NCI-H2029 (cell line): ENCODE measurements at regions not wholly inside any gene's neighbourhood (a gene's known extent, or its start where the extent isn't known, plus 50 kb on each side); places are given as distances from the start of the nearest gene placed in this dataset.
"Not testable (repeated sequence)": the region's sequence is repeated elsewhere in the genome, so short reads cannot be mapped to it uniquely, and the experiment has no call there.

Experiments used
- DNase-seq: peaks from one replicate; lab custom pipeline; 2025; lab: John Stamatoyannopoulos, UW

DNA sequence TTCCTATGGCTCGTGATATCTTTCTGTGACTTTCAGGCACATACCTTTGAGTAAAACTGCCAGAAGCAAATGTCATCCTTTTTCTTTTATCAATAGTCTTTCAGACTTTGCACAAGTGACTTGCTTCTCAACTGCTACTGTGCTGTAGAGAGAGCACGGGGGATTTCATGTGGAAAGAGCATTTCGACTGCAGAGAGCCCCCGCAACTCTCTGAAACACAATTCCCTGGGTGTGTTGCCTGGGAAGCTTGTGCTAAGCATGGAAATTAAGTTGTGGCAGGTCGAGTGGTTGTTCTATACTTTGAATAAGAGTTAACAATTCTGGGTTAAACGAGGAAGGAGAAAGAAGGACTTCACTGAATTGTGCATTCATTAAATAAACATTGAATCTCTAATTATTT, 659.1 kb downstream of the TDRD15 start:
- no peak for DNase-seq

DNA sequence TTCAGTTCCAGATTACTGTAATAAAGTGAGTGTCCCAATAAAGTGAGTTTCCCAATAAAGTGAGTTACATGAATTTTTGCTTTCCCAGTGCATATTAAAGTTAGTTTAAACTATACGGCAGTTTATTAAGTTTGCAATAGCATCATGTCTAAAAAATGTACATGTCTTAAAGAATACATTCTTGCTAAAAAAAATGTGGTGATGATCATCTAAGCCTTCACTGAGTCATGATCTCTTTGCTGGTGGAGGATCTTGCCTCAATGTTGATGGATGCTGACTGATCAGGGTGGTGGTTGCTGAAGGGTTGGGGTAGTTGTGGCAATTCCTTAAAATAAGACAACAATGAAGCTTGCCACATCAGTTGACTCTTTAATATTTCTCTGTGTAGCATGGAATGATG, 664.2 kb downstream of the TDRD15 start:
- no peak for DNase-seq

DNA sequence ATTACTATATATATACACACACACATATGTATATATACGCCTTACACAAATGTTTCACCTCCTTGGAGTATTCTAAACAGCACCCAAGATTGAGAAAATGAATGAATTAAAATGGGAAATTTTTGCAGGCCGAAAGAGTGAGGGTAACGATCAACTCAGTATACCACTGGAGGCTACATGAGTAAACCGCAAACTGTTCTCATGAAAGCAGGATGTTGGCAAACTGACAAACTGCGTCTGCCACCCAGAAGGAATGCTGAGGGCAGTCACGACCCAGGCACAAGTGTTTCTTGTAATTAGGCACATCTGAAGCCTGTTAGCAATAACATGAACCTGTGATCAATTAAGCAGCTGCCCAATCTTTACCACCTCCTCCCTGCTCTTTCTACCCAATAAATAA, 666.5 kb downstream of the TDRD15 start:
- not testable (repeated sequence) for DNase-seq

DNA sequence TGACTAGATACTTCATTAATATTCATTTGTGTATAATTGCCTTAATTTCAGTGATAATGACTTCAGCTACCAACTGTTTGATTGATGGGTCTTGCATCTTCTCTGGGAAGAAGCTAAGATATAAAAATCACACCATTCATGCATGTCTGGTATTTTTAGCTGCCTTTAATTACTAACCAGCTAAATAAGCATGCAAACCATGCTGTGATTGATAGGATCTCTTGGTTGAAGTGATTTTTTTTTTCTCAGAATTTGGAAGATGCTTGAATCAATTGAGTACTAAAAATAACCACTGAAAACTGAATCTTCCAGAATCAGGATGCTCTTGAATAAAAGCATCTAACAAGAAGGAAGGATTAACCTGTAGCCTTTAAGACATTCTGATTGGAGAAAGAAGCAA, 668.8 kb downstream of the TDRD15 start:
- no peak for DNase-seq

DNA sequence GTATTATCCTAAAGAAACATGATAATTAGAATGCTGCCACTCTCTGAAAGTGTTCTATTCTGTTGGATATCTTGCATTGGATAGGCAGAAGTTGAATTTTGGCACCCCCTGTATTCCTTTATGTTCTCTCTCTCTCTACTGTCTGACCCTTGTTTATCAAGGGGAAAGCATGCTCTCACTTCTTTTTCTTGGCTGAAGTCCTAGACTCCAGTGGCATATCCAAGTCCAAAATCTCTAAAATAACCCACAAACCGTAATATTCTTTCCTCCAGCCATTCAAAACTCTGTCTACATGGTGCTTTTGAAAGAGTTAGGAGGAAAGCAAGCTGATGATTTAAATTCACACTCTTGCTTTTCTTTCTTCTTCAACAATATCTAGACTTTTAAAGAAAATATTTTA, 669.7 kb downstream of the TDRD15 start:
- DNase-seq = no peak

DNA sequence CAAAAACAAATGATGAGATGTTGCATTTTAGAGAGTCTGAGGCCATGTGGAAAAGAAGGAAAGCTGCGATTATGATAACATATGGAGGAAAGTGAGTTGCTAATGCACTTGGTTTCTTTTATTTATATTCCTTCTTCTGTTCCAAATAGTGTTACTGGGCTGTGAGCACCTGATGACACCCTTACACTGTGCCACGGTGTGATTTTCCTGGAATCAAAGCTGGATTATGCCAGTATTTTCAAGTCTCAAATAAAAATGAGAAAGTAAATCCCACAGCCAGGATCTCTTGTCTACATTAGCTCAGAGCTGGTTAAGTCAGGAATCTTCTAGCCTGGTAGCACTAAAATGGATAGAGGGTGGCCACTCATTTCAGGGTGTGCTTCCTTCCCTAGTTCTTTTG, 670.8 kb downstream of the TDRD15 start:
- no peak for DNase-seq

DNA sequence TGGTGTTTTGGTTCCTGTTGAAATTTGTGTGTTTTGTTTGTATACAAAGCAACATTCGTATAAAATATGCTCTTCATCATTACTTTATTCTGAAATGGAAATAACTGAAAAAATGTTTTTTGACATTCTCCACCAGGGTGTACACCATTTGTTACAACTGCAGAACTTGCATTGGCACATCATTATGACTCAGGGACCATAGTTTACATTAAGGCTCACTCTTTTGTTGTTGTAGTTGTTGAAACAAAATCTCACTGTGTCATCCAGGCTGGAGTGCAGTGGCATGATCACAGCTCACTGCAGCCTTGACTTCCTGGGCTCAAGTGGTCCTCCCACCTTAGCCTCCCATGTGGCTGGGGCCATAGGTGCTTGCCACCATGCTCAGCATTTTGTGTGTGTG, 676.6 kb downstream of the TDRD15 start:
- DNase-seq = no peak

DNA sequence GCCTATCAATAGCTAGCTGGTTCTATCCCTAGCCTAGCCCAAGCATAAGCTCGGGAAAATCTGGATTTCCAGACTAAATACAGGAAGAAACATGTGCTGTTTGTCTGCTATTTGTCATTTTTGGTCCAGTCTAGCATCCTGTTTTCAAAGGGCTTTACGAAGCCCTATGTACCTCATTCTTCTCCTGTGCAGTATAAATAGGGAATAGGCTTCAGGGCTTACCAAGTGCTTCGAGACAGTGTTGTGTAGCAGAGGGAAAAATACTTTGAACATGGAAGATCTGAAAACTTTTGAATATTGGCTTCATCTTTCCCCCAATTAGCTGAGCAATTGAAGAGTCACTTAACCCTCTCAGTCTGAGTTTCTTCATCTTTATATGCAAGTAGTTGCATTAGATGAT, 679.8 kb downstream of the TDRD15 start:
- DNase-seq = no peak

DNA sequence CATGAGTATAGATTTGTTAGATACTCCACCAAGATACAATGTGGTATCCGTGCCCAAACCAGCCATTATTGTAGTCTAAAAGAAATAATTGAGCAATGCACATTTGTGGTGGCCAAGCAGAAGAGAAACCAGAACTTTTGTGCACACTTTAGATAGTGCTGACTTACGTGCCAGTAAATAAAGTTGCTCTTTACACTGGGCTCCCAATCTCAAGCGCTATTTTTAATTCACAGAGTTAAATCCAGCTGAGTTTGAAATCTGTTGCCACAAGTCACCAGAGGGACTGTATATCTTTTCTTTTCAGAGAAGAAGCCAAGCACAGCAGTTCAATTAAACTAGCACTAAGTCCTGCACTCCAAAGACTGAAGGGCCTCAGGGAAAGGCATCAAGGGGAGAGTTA, 680.4 kb downstream of the TDRD15 start:
- no peak for DNase-seq

DNA sequence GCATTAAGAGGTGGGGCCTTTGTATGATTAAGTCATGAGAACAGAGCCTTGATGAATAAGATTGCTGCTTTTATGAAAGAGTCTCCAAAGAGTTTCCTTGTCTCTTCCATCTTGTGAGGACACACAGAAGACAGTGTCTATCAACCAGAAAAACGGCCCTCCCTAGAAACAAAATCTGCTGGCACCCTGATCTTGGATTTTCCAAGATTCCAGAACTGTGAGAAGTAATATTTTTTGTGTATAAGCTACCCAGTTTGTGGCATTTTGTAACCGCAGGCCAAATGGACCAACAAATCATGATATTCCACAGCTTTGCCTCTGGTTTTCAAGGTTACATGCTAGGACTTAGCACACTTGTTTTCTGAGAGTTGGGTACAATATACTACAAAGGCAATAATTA, 687.8 kb downstream of the TDRD15 start:
- no peak for DNase-seq

DNA sequence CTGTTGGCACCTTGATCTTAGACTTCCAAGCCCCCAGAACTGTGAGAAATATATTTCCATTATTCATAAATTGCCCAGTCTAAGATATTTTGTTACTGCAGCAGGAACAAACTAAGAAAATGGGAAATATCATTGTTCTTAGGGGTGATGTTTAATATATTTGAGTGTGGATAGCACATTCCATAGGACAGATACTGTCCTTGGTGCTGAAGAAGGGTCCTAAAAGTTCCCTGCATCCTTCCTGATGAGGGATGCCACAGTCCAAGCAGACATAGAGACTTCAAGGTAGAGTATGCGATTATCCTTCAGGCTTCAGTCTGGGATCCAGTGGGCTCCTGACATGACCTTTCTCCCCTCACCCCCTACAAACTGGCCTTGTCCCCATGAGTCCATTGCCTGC, 689.0 kb downstream of the TDRD15 start:
- DNase-seq = no peak

DNA sequence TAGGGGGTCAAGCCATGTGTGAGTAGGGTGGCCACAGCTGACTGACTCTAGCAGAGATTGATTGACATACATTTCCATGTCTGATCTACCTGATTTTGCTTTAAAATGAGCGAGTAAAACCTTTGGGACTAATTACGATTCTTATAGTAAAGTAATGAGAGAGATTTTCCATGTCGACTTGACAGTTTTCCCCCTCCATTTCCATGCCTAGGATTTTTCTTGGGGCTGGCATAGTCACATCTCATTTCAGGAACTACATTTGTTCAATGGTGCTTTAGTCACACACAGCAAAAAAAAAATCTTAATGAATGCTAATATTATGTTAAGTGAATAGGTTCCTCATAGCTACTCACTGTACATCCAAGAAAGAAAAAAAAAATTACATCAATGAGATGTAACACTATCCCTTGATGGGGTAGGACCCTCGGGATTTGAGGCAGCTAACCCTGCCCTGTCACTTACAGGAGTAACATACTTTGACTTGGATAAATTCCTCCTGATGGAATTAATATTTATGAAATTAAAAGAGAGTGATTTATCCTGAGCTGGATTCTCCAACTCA, 690.9 kb downstream of the TDRD15 start:
- no peak for DNase-seq

DNA sequence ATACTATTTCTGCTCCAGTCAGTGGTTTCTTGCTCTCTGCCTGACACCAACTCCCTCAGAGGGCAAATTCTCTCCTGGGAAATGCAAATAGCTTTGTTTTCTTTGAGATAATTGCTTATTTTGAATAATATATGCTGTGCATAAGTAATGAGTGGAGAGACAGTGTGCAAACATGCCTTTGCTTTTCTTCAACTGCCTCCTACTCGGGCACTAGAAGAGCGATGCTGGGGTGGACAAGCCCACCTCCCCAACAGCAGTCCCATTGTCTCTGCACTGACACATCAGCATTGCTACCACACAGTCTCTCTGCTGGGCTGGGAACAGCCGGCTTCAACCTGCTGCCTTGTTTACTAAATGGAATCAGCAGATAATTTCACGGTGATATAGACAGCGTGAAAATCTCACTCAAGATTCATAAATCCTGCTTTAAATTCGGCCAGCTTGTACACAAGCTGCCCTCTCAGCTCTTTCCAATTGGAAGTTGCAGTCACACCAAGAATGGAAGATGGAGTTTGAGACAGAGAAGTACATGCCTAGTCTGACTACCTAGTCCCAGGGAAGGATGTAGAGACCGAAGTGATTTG, 694.5 kb downstream of the TDRD15 start:
- DNase-seq = no peak

DNA sequence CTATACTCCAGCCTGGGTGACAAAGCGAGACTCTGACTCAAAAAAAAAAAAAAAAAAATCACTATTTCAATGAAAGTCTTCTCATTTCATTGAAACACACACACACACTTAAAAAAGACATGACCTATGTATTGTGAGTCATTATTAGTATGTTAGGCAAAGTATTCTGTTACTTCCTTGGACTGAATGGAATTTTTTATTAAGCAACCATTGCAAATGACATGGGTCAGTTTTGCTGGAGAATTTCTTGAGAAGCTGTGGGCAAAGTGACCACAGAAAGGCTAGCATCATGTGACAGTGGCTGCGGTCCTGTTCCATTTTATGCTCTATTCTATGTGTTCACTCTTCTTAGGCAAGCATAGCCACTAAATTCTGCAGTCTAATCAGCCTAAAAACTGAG, 695.7 kb downstream of the TDRD15 start:
- no peak for DNase-seq

DNA sequence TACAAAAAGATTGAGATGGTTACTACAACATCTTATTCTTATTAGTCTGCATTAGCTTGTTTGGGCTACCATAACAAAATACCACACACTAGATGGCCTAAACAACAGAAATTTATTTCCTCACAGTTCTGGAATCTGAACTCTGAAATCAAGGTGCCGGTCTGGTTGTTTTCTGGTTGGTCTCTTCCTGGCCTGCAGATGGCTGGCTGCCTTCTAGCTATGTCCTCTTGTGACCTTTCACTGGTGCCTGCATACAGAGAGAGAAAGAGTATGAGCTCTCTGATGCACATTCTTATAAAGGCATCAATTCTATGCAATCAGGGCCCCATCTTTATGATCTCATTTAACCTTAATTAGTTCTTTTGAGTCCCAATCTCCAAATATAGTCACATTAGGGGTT, 696.5 kb downstream of the TDRD15 start:
- no peak for DNase-seq

DNA sequence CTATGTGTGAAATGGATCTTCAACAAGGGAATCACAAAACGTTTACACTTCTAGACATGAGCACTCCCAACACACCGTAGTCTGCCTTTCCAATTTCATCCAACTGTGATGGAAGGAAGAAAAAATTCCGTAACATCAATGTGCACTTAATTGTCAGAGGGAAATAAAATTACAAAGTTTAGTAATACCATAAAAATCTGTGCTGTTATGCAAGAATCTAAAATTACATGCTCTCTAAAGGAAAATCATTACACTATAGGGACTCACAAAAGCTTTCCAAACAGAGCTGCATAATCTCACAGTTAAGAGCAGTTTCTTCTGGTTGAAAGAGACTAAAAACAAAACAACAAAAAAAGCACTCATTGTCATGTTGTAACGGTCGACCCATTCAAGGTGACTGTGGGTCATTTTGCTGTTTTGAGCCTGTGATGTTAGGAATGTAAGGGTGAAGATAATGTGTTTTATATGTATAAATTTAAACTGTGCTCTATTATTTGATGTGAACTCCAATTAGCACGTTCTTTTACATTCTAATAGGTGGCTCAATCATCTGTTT, 698.0 kb downstream of the TDRD15 start:
- no peak for DNase-seq

DNA sequence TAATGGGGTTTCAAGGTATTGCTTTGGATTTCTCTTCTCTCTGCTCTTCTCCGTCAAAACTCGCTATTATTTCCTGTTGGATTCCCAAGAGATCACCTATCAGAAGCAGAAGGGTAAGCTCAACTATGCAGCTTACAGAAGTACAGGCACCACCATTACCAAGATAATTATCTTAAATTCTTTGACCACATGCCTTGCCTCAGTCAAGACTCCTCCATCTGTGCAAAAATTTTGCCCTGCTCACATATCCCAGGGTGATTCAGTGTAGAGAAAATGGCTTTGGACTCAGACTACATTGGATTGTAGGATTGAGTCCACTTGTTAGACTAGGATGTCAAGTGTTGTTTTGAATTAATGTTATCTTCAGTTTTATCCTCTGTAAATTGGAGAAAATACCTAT, 698.7 kb downstream of the TDRD15 start:
- no peak for DNase-seq

DNA sequence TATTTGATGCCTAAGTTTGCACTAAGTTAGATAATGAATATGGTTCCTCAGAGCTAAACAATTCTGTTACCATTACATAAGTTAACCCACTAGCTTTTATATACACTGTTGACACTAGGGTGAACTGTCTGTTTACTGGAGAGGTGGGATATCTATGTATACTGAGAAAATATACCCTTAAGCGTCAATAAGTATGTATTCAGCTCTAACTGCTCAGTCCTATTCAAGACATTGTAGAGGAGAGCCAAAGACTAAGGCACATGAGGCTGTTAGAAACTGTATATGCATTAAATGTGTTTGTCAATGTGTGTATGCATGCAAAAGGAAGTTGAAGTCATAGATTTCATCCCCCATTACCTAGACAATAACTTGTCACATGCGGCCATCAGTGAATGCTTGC, 710.0 kb downstream of the TDRD15 start:
- DNase-seq = no peak

DNA sequence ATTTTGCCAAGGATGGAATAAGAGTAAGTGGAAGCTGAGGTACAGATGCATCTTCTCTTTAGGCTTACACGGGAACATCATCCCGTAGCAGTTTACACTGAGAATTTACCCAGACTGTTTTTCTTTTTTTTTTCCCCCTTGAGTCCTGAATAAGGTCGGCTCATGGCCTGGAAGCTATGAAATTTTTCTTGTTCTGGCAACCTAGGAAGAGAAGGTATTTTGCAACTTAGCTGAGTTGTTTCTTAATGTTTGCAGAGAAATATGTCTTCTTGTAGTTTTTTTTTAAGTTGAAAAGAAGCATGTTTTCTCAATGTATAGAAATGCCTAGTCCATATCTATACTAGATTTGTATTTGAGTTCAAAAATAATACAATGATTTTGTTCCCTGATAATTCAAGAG, 712.5 kb downstream of the TDRD15 start:
- no peak for DNase-seq

DNA sequence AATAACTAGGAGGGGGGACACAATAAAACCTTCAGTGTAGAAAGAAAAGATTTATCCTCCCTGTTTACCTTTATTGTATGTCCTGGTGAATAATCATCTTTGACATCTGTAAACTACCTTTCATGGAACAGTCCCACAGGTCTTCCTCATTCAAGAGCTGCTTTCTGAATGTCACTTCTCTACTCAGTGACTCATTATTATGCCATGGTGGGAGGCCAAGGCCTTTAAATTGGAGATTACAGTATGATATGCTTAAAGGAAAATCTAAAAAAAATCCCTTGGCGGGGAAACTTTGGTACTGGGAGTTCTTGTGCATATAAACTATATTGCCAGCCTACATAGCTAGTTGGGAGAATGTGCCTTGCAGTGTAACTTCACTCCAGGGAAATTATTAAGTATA, 713.0 kb downstream of the TDRD15 start:
- no peak for DNase-seq

DNA sequence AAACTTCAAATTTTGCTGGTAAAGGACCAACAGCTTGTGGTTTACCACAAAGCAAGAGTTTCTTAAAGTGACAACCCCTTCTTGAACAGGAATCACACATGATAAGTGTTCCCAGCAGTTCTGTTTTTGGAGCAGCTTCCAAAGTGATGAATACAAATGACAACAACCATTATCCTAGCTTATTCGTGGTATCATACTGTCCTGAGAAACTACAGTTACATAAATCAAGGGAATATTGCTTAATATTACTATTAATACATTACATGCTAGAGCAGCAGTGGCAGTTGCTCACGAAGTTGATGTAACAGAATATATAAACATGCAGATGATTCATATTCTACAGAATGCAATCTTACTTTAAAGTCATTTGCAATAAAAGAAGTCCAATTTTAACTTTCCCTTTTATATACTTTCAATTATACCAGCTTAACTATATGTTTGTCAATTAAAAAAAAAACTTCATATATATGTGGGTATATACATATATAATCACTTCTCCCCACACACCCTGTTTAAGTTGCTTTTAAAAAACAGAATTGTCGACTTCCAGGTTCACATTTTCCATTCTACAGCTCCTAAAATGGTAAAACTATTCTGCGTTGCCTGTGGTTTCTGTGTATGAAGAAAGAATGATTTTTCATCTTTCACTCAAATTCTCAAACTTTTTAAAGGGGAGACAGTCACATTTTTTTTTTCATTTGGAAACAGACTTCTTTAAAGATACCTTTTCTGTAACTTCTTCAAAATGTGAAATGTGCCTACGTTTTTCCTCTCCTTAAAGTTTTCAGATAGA, 713.6 kb downstream of the TDRD15 start:
- DNase-seq = no peak

DNA sequence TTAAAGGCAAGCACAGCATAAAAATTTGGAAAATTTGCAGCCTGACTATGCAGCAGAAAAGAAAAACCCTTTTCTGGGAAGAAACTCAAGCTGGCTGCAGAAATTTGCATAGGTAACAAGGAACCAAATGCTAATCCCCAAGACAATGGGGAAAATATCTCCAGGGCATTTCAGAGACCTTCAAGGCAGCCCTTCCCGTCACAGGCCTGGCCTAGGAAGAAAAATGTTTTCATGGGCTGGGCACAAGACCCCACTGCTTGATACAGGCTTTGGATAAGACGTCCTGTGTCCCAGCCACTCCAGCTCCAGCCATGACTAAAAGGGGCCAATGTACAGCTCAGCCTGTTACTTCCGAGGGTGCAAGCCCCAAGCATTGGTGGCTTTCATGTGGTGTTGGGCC, 717.6 kb downstream of the TDRD15 start:
- no peak for DNase-seq

DNA sequence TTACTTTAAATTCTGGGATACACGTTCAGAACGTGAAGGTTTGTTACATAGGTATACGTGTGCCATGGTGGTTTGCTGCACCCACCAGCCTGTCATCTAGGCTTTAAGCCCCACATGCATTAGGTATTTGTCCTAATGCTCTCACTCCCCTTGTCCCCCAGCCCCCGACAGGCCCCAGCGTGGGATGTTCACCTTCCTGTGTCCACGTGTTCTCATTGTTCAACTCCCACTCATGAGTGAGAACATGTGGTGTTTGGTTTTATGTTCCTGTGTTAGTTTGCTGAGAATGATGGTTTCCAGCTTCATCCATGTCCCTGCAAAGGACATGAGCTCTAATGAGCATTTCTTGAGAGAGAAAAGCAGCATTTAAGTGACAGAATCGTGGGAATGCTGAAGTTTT, 726.6 kb downstream of the TDRD15 start:
- DNase-seq = not testable (repeated sequence)
